ENCODE measurements at regions not wholly inside any gene's neighbourhood (a gene's known extent, or its start where the extent isn't known, plus 50 kb on each side); places are given as distances from the start of the nearest gene placed in this dataset.

- no peak for TF ChIP-seq POLR2A (IDR thresholded peaks at IDR 0.05)
- no peak for TF ChIP-seq CTCF (IDR thresholded peaks at IDR 0.05)
These were observed 212.9 kb downstream of the PAX1 start for GRCh38 chr20:21918398-21918797.

All from thyroid gland (tissue), 4 donors.